K562 (cell line): ENCODE measurements at regions not wholly inside any gene's neighbourhood (a gene's known extent, or its start where the extent isn't known, plus 50 kb on each side); places are given as distances from the start of the nearest gene placed in this dataset.

Experiments used
- EP300 ChIP-seq: IDR thresholded peaks from 2 replicates; pipeline ENCODE4 v1.6.1; 2012; ENCODE audit warnings: low read length, improper control_type of control experiment
- ETS2 ChIP-seq: IDR thresholded peaks from 2 replicates; pipeline ENCODE4 v1.6.1; 2016; ENCODE audit warnings: borderline replicate concordance, missing genetic modification characterization, mild to moderate bottlenecking, moderate library complexity, missing compliant biosample characterization; ENCODE audit not compliant: poor library complexity, severe bottlenecking
- GABPA ChIP-seq: fragments of 200-800 bp; sonication (Bioruptor generic); conservative IDR thresholded peaks from 2 replicates; pipeline ENCODE4 v1.6.1; 2016; ENCODE audit warnings: low read depth, missing genetic modification characterization, missing compliant biosample characterization
- POLR2A ChIP-seq: fragments of 450-650 bp; conservative IDR thresholded peaks from 2 replicates; pipeline ENCODE4 v1.6.1; 2016
- REST ChIP-seq, 2 experiments: fragments of 450-650 bp; formaldehyde crosslinking in 1 of 2; IDR thresholded peaks; 2 replicates each; pipeline versions ENCODE4 v1.4.0 to v1.6.1; 2014 to 2020; ENCODE audit warnings: mild to moderate bottlenecking in 2 of 2, borderline replicate concordance in 1 of 2, low read depth in 1 of 2
- ZNF217 ChIP-seq: sonication (generic); formaldehyde crosslinking; IDR thresholded peaks from 2 replicates; pipeline ENCODE4 v1.8.0; 2022; ENCODE audit warnings: mild to moderate bottlenecking, missing genetic modification reagents
- TF ChIP-seq, protein P1 (sequence below): sonication (generic); formaldehyde crosslinking; IDR thresholded peaks from 2 replicates; pipeline ENCODE4 v1.8.0; 2022; ENCODE audit warnings: mild to moderate bottlenecking, missing genetic modification reagents

DNA sequence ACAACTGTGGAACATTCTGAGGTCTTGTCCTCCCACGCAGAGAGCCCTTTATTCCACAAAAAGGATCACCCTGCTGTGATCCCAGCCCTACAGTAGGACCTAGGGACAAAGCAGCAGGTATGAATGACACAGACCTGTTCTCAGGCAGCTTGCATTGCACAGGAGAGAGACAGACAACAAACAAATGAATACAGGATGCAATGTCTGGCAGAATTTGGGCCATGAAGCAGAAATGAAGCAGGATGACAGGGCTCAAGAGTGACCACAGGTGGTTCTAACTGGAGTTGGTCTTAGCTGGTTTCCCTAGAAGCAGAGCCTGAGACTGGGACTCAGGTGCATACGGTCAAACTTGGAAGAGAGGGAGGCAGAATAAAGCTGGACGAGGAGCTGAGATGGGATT, 388.8 kb downstream of the CDK5RAP2 start:
- TF ChIP-seq POLR2A, result no peak
- no peak for TF ChIP-seq REST (IDR thresholded peaks at IDR 0.05; ENCODE audit: borderline replicate concordance)
- TF ChIP-seq REST (CRISPR knock-in tag; IDR thresholded peaks at IDR 0.05; ENCODE audit: low read depth), result no peak
- TF ChIP-seq, protein P1, sequence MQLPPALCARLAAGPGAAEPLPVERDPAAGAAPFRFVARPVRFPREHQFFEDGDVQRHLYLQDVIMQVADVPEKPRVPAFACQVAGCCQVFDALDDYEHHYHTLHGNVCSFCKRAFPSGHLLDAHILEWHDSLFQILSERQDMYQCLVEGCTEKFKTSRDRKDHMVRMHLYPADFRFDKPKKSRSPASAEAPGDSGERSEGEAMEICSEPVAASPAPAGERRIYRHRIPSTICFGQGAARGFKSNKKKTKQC (CRISPR knock-in tag), result no peak
- no peak for TF ChIP-seq GABPA (tag)
- no peak for TF ChIP-seq EP300
- no peak for TF ChIP-seq ETS2
- TF ChIP-seq ZNF217 (CRISPR knock-in tag), result no peak
